Keratinocyte (primary cell): ENCODE measurements at regions not wholly inside any gene's neighbourhood (a gene's known extent, or its start where the extent isn't known, plus 50 kb on each side); places are given as distances from the start of the nearest gene placed in this dataset.

Experiments
- DNase-seq: peaks from one replicate; pipeline ENCODE4 v3.0.0-alpha.2; 2011; ENCODE audit warnings: low read depth, missing footprints, low spot score
- FAIRE-seq: peaks from 2 replicates; lab custom pipeline; 2011; peaks lifted over from hg19 to GRCh38; lab: Jason Lieb, UNC
- H2AFZ ChIP-seq: 2 replicates; pipeline ENCODE4 v1.6.0; 2012; ENCODE audit warnings: low read length, control low read depth, inconsistent platforms; ENCODE audit not compliant: control insufficient read depth
- H3K27ac ChIP-seq: 2 replicates; pipeline ENCODE4 v1.5.1; 2011; ENCODE audit warnings: low read length; ENCODE audit not compliant: control insufficient read depth, insufficient read depth
- H3K27me3 ChIP-seq: 3 replicates; pipeline ENCODE4 v1.6.0; 2011; ENCODE audit warnings: low read length; ENCODE audit not compliant: control insufficient read depth, insufficient read depth; ENCODE audit errors: extremely low read depth
- H3K36me3 ChIP-seq, 2 experiments: 2 replicates in 1 of 2; 3 replicates in 1 of 2; pipeline ENCODE4 v1.5.1; 2011; ENCODE audit warnings: low read length in 2 of 2, mild to moderate bottlenecking in 1 of 2; ENCODE audit not compliant: control insufficient read depth in 2 of 2, insufficient read depth in 2 of 2; ENCODE audit errors: extremely low read depth in 1 of 2
- H3K4me1 ChIP-seq: 3 replicates; pipeline ENCODE4 v1.5.1; 2011; ENCODE audit warnings: low read length; ENCODE audit not compliant: control insufficient read depth, insufficient read depth; ENCODE audit errors: extremely low read depth
- H3K4me2 ChIP-seq: 3 replicates; pipeline ENCODE4 v1.6.0; 2011; ENCODE audit warnings: low read depth, low read length; ENCODE audit not compliant: control insufficient read depth, insufficient read depth; ENCODE audit errors: extremely low read depth
- H3K4me3 ChIP-seq, 3 experiments: fragments of 200-600 bp in 1 of 3; sonication (generic) in 1 of 3; 2 replicates in 2 of 3; 3 replicates in 1 of 3; pipeline ENCODE4 v1.5.1; 2011 to 2016; ENCODE audit warnings: low read length in 3 of 3, mild to moderate bottlenecking in 3 of 3, control low read depth in 2 of 3, inconsistent platforms in 1 of 3, low read depth in 1 of 3, mixed read lengths in 1 of 3, mixed run types in 1 of 3, moderate library complexity in 1 of 3; ENCODE audit not compliant: control insufficient read depth in 2 of 3, insufficient read depth in 2 of 3; ENCODE audit errors: extremely low read depth in 1 of 3
- H3K79me2 ChIP-seq: 2 replicates; pipeline ENCODE4 v1.6.0; 2012; ENCODE audit warnings: low read length; ENCODE audit not compliant: control insufficient read depth, insufficient read depth
- H3K9ac ChIP-seq: 3 replicates; pipeline ENCODE4 v1.6.0; 2011; ENCODE audit warnings: low read length; ENCODE audit not compliant: control insufficient read depth, insufficient read depth; ENCODE audit errors: extremely low read depth
- H3K9me1 ChIP-seq: 3 replicates; pipeline ENCODE4 v1.6.0; 2011; ENCODE audit warnings: low read length; ENCODE audit not compliant: control insufficient read depth, insufficient read depth; ENCODE audit errors: extremely low read depth
- H3K9me3 ChIP-seq: 2 replicates; pipeline ENCODE4 v1.5.1; 2012; ENCODE audit warnings: low read depth, low read length; ENCODE audit not compliant: control insufficient read depth
- H4K20me1 ChIP-seq: 3 replicates; pipeline ENCODE4 v1.6.0; 2011; ENCODE audit warnings: low read length; ENCODE audit not compliant: control insufficient read depth, insufficient read depth; ENCODE audit errors: extremely low read depth
- CTCF ChIP-seq, 3 experiments: IDR thresholded peaks in 1 of 3; conservative IDR thresholded peaks in 1 of 3; optimal IDR thresholded peaks in 1 of 3; 2 replicates in 2 of 3; 3 replicates in 1 of 3; pipeline versions ENCODE3 to v1.5.1; 2011; ENCODE audit warnings: low read length in 3 of 3, mild to moderate bottlenecking in 3 of 3, moderate library complexity in 2 of 3, control low read depth in 1 of 3, inconsistent platforms in 1 of 3; ENCODE audit not compliant: insufficient read depth in 2 of 3; ENCODE audit errors: extremely low read depth in 1 of 3
- EZH2 ChIP-seq: IDR thresholded peaks from one replicate; pipeline ENCODE4 v1.6.1; 2012; ENCODE audit warnings: inconsistent platforms, mild to moderate bottlenecking, low read length, moderate library complexity
- dilution Hi-C: fragments of 300-500 bp; cut with MboI; formaldehyde crosslinking; loops from one replicate; pipeline ENCODE4 v1.7.0; 2020; ENCODE audit warnings: low sequenced_read_pairs; ENCODE audit not compliant: extremely low pct_ligation_motif_present

DNA sequence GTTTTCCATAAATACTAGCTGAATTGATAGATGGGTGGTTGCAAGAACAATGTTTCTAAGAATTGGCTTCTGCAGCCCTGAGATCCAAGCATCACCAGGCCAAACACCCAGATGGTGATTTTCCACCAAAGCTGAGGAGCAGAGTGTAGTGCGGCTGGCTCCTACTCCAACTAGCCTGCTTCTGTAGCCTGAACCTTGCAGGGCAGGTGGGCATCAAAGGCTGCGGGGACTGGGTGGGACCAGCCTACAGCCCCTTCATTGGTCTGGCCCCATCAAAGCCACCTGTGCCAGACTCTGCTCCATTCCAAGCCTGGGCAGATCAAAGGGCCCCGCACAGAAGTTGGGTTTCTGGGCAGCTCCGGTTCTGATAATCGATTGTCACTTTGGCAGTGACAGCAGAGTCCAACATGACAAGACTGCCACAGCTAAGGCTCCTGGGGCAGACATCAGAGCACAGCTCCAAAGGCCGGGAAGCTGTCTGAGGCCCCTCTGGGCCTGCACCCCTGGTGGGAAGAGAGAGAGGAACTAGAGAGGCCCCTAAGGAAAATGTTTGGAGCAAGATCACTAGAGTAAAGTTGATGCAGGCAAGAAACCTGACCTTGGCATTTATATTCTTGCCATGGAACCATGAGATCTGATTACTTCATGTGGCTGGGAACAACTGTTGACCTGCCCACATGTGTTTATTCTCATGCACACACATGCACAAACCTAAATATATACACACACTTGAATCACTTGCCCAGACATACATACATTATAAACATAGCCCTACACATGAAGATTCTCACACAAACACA lies 582.9 kb downstream of the INSC start:
- FAIRE-seq, result no peak
- H2AFZ ChIP-seq, result no peak overlapping the region
- dilution Hi-C loops, result no loop called here

GRCh38 chr11:15698855-15699254 lies 584.1 kb downstream of the INSC start:
- Histone ChIP-seq H3K9ac (no peak overlapping the region), H3K27ac (no peak overlapping the region), H3K4me2 (no peak overlapping the region), H2AFZ (no peak overlapping the region), H3K4me1 (no peaks in the 10 kb centered on the region), H3K79me2 (no peaks in the 10 kb centered on the region), H3K4me3 (no peak overlapping the region), H3K9me3 (no peaks in the 10 kb centered on the region), H3K9me1 (no peaks in the 10 kb centered on the region), H3K27me3 (no peaks in the 10 kb centered on the region), H4K20me1 (no peaks in the 10 kb centered on the region), H3K36me3 (no peaks in the 10 kb centered on the region)
- FAIRE-seq, result no peak
- dilution Hi-C loops, result no loop called here
- TF ChIP-seq EZH2 (no peak), CTCF (optimal IDR thresholded peaks at IDR 0.05 in 1 of 3, IDR thresholded peaks at IDR 0.05 in 1 of 3, conservative IDR thresholded peaks at IDR 0.05 in 1 of 3; ENCODE audit: extremely low read depth in 1 of 3, insufficient read depth in 2 of 3, low read length in 3 of 3) (no peak)
- DNase-seq, result no peak

More for the DNA sequence above, 582.9 kb downstream of the INSC start:
- Histone ChIP-seq H3K9ac (no peak overlapping the region), H3K4me3 (no peak overlapping the region), H3K27me3 (no peaks in the 10 kb centered on the region), H3K36me3 (no peaks in the 10 kb centered on the region), H3K4me1 (no peaks in the 10 kb centered on the region), H3K27ac (no peak overlapping the region), H3K9me3 (no peaks in the 10 kb centered on the region), H3K4me2 (no peak overlapping the region), H3K9me1 (no peaks in the 10 kb centered on the region), H4K20me1 (no peaks in the 10 kb centered on the region), H3K79me2 (no peaks in the 10 kb centered on the region)
- TF ChIP-seq EZH2 (no peak), CTCF (optimal IDR thresholded peaks at IDR 0.05 in 1 of 3, IDR thresholded peaks at IDR 0.05 in 1 of 3, conservative IDR thresholded peaks at IDR 0.05 in 1 of 3; ENCODE audit: extremely low read depth in 1 of 3, insufficient read depth in 2 of 3, low read length in 3 of 3) (no peak)
- no peak for DNase-seq
